Suprapubic skin (tissue), 4 donors: ENCODE measurements at regions not wholly inside any gene's neighbourhood (a gene's known extent, or its start where the extent isn't known, plus 50 kb on each side); places are given as distances from the start of the nearest gene placed in this dataset.

Experiments
- DNase-seq, 2 donors: peaks; one replicate each; pipeline ENCODE4 v3.0.0-alpha.2; 2019; ENCODE audit warnings: low spot score in 2 of 2
- H3K27ac ChIP-seq: fragments of 200-600 bp; sonication (generic); one replicate; pipeline ENCODE4 v1.5.1; 2019
- H3K27me3 ChIP-seq: fragments of 200-600 bp; sonication (generic); one replicate; pipeline ENCODE4 v1.5.1; 2019
- H3K36me3 ChIP-seq: fragments of 200-600 bp; sonication (generic); one replicate; pipeline ENCODE4 v1.5.1; 2019
- H3K4me1 ChIP-seq: fragments of 200-600 bp; sonication (generic); one replicate; pipeline ENCODE4 v1.5.1; 2019
- H3K4me3 ChIP-seq: fragments of 200-600 bp; sonication (generic); one replicate; pipeline ENCODE4 v1.5.1; 2019; ENCODE audit warnings: mild to moderate bottlenecking
- H3K9me3 ChIP-seq: fragments of 200-600 bp; sonication (generic); one replicate; pipeline ENCODE4 v1.5.1; 2019
- CTCF ChIP-seq, 2 donors: fragments of 200-600 bp in 1 of 2; fragments of 450-650 bp in 1 of 2; sonication (generic) in 1 of 2; IDR thresholded peaks; one replicate each; pipeline ENCODE4 v1.5.1; 2016 to 2019; ENCODE audit warnings: antibody characterized with exemption in 2 of 2, mild to moderate bottlenecking in 1 of 2, moderate library complexity in 1 of 2
- EP300 ChIP-seq: sonication (generic); formaldehyde crosslinking; IDR thresholded peaks from one replicate; pipeline ENCODE4 v1.6.1; 2017; ENCODE audit warnings: antibody characterized with exemption
- POLR2A ChIP-seq, 2 donors: fragments of 450-650 bp; IDR thresholded peaks; one replicate each; pipeline ENCODE4 v1.6.1; 2017; ENCODE audit warnings: antibody characterized with exemption in 2 of 2, mild to moderate bottlenecking in 2 of 2, moderate library complexity in 2 of 2
- POLR2AphosphoS5 ChIP-seq, 3 donors: sonication (generic); formaldehyde crosslinking; IDR thresholded peaks; one replicate each; pipeline ENCODE4 v1.6.1; 2017; ENCODE audit warnings: antibody characterized with exemption in 3 of 3
- WGBS: methylation state at CpG from one replicate; pipeline ENCODE4 v1.1.5; 2018; 5-methylcytosine and 5-hydroxymethylcytosine counted together

- H3K27ac ChIP-seq, result no peak overlapping the region
- H3K9me3 ChIP-seq, result no peaks in the 10 kb centered on the region
- no peaks in the 10 kb centered on the region for H3K36me3 ChIP-seq
- no peaks in the 10 kb centered on the region for H3K4me1 ChIP-seq
- no peak overlapping the region for H3K4me3 ChIP-seq
- no peak for DNase-seq
- H3K27me3 ChIP-seq, result no peaks in the 10 kb centered on the region
- WGBS, result 65% methylated on average over 12 of the region's 12 CpGs
- TF ChIP-seq EP300 (no peak), CTCF (IDR thresholded peaks at IDR 0.05) (no peak), POLR2AphosphoS5 (IDR thresholded peaks at IDR 0.05) (no peak), POLR2A (IDR thresholded peaks at IDR 0.05) (no peak)
Observed at GRCh38 chr6:84912472-84913322, 148.3 kb upstream of the TBX18 start.

DNA sequence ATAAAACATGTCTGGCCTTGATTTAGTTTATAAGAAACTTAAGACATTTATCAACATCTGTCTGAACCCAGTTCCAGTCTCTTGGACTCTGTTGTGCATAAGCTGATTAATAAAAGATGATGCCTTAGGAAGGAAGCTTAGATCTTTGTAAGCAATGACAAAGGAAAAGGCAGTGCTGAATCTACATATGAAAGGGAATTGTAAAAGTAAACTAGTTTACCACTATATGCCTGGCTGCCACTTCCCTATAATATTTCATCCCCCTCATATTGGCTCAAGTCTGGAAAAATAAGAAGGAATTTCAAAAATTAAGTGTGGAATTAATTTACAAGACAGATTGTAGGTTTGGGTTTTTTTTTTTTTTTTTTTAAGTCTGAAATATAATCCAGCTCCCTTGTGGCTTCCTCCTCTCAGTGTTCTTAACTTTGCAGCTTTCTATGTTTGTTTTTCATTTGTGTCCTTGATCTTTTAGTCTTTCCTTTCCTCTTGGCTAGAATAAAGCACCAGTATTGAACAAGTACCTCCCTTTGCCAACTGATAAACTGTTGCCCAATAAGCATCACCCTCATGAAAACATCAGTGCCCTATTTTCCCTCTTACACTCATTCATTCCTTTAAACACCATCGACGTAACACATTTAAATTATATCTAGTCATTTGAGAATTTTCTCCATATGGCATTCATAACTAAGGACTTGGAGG, 146.7 kb upstream of the TBX18 start:
- no peaks in the 10 kb centered on the region for H3K27me3 ChIP-seq
- H3K36me3 ChIP-seq, result no peaks in the 10 kb centered on the region
- no peak overlapping the region for H3K4me3 ChIP-seq
- no peaks in the 10 kb centered on the region for H3K4me1 ChIP-seq
- no peak for TF ChIP-seq EP300
- no peak for TF ChIP-seq POLR2A (IDR thresholded peaks at IDR 0.05)
- H3K9me3 ChIP-seq, result no peaks in the 10 kb centered on the region
- H3K27ac ChIP-seq, result no peak overlapping the region
- DNase-seq, result no peak
- 80% methylated on average over 2 of the region's 2 CpGs for WGBS

- no peak for TF ChIP-seq POLR2A (IDR thresholded peaks at IDR 0.05)
- TF ChIP-seq CTCF (IDR thresholded peaks at IDR 0.05), result no peak
- TF ChIP-seq POLR2AphosphoS5 (IDR thresholded peaks at IDR 0.05), result no peak
- TF ChIP-seq EP300, result no peak
- WGBS, result 58% methylated on average over 3 of the region's 3 CpGs
- Histone ChIP-seq H3K27me3 (no peaks in the 10 kb centered on the region), H3K27ac (no peak overlapping the region), H3K4me1 (no peaks in the 10 kb centered on the region), H3K36me3 (no peaks in the 10 kb centered on the region), H3K9me3 (no peaks in the 10 kb centered on the region), H3K4me3 (no peak overlapping the region)
- DNase-seq, result no peak
Observed at GRCh38 chr6:84908304-84908904, 144.0 kb upstream of the TBX18 start.

GRCh38 chr6:84906514-84906913, 142.1 kb upstream of the TBX18 start:
- TF ChIP-seq POLR2A (IDR thresholded peaks at IDR 0.05), result no peak
- TF ChIP-seq CTCF (IDR thresholded peaks at IDR 0.05), result no peak
- TF ChIP-seq POLR2AphosphoS5 (IDR thresholded peaks at IDR 0.05), result no peak
- H3K4me3 ChIP-seq, result no peak overlapping the region
- no peaks in the 10 kb centered on the region for H3K4me1 ChIP-seq
- no peak for DNase-seq
- no peaks in the 10 kb centered on the region for H3K27me3 ChIP-seq
- H3K9me3 ChIP-seq, result no peaks in the 10 kb centered on the region
- H3K36me3 ChIP-seq, result no peaks in the 10 kb centered on the region
- 84% methylated on average over 3 of the region's 3 CpGs for WGBS
- no peak overlapping the region for H3K27ac ChIP-seq

GRCh38 chr6:84905823-84906222, 141.4 kb upstream of the TBX18 start:
- no peak for DNase-seq
- Histone ChIP-seq H3K27me3 (no peaks in the 10 kb centered on the region), H3K4me1 (no peaks in the 10 kb centered on the region), H3K9me3 (no peaks in the 10 kb centered on the region), H3K4me3 (no peak overlapping the region), H3K36me3 (no peaks in the 10 kb centered on the region), H3K27ac (no peak overlapping the region)
- WGBS, result 30% methylated on average over 1 of the region's 1 CpG
- no peak for TF ChIP-seq POLR2AphosphoS5 (IDR thresholded peaks at IDR 0.05)
- no peak for TF ChIP-seq CTCF (IDR thresholded peaks at IDR 0.05)
- TF ChIP-seq EP300, result no peak
- TF ChIP-seq POLR2A (IDR thresholded peaks at IDR 0.05), result no peak
